Activated CD4-positive, alpha-beta T cell treated with anti-CD3 and anti-CD28 coated beads, Interleukin-2, amount 10 ng/mL, durations not matched to agents 7 days and 5 days (primary cell): ENCODE measurements at regions not wholly inside any gene's neighbourhood (a gene's known extent, or its start where the extent isn't known, plus 50 kb on each side); places are given as distances from the start of the nearest gene placed in this dataset.
"Not testable (repeated sequence)": the region's sequence is repeated elsewhere in the genome, so short reads cannot be mapped to it uniquely, and the experiment has no call there.

Source experiments
- CTCF ChIA-PET: fragments of 350-600 bp; sonication (Branson Sonifier 250); formaldehyde crosslinking; loops from one replicate; lab custom pipeline; 2021; ENCODE audit warnings: antibody characterized with exemption; lab: Charles Lee
- POLR2A ChIA-PET: fragments of 350-600 bp; sonication (Branson Sonifier 250); formaldehyde crosslinking; loops from one replicate; lab custom pipeline; 2021; ENCODE audit warnings: antibody characterized with exemption; lab: Charles Lee
- DNase-seq: peaks from one replicate; pipeline ENCODE4 v3.0.0-alpha.2; 2020
- H3K27ac Mint-ChIP-seq: one replicate; pipeline ENCODE4 v1.8.0; 2021; ENCODE audit warnings: mild to moderate bottlenecking, moderate library complexity, mixed read lengths
- H3K27me3 Mint-ChIP-seq: one replicate; pipeline ENCODE4 v1.8.0; 2021; ENCODE audit warnings: mixed read lengths
- H3K36me3 Mint-ChIP-seq: one replicate; pipeline ENCODE4 v1.8.0; 2021; ENCODE audit warnings: low read depth, mixed read lengths
- H3K4me1 Mint-ChIP-seq: one replicate; pipeline ENCODE4 v1.8.0; 2021; ENCODE audit warnings: mixed read lengths
- H3K4me3 Mint-ChIP-seq: one replicate; pipeline ENCODE4 v1.8.0; 2021; ENCODE audit warnings: mild to moderate bottlenecking, moderate library complexity, mixed read lengths
- H3K9me3 Mint-ChIP-seq: one replicate; pipeline ENCODE4 v1.8.0; 2021; ENCODE audit warnings: mixed read lengths

- H3K4me1 Mint-ChIP-seq, H3K27ac Mint-ChIP-seq, POLR2A ChIA-PET, CTCF ChIA-PET, H3K4me3 Mint-ChIP-seq, DNase-seq, H3K36me3 Mint-ChIP-seq, H3K9me3 Mint-ChIP-seq: not testable (repeated sequence)
- peaks cover 28% of the 10 kb centered on the region for H3K27me3 Mint-ChIP-seq
Measured at GRCh38 chr2:131665716-131666115, 138.0 kb downstream of the CCDC74A start.

DNA sequence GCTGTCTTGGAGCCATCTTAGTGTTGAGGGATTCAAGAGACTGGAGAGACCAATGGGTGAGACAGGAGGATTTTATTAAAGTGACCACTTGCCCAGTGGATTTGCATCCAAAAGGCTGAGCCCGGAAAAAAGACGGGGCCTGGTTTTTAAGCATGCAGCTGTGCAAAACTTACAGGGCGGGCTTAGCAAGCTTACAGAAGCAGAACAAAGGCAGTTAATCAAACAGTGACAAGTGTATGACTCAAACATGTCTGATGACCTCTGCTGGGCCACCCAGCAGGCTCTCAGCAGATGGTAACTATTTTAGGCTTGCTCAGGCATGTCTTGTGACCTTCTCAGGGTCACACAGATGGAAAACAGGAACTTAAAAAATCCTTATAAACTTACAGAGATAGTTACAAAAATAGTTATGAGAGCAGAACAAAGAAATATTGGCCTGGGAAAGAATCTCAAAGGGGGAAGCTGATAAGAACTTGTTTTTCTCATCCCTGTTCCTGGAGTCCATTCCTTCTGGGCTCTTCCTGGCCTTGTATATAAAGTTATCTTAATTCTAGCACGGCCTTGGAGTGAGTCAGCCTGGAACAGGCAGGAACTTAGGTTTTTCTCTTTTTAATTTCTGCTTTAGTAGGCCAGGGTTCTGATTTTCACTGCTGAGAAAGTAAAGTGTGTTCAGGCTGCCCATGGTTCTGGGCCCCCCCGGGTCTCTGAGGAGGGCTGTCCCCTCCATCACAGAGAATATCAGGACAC is 141.3 kb downstream of the CCDC74A start:
- DNase-seq, H3K4me3 Mint-ChIP-seq, CTCF ChIA-PET, H3K36me3 Mint-ChIP-seq, H3K9me3 Mint-ChIP-seq, H3K27ac Mint-ChIP-seq, H3K4me1 Mint-ChIP-seq, POLR2A ChIA-PET: not testable (repeated sequence)
- peaks cover 29% of the 10 kb centered on the region for H3K27me3 Mint-ChIP-seq

GRCh38 chr2:131671841-131672470 is 144.3 kb downstream of the CCDC74A start:
- POLR2A ChIA-PET = interaction anchor here (0.7 kb wide), 1 partner anchor 658 kb away, joined by 3 read pairs; no protein-coding TSS in a partner anchor
- not testable (repeated sequence) for H3K4me3 Mint-ChIP-seq

GRCh38 chr2:131672471-131673399 is 145.0 kb downstream of the CCDC74A start:
- CTCF ChIA-PET = interaction anchor here (0.6 to 2.9 kb wide), 9 partner anchors 9 to 521 kb away, joined by 3 to 11 read pairs (median 4); no protein-coding TSS in a partner anchor
- H3K9me3 Mint-ChIP-seq, H3K36me3 Mint-ChIP-seq, POLR2A ChIA-PET, H3K27ac Mint-ChIP-seq: not testable (repeated sequence)
- Mint-ChIP-seq H3K4me1 (peaks cover 14% of the 10 kb centered on the region), H3K4me3 (peak overlapping the region; percentile 13), H3K27me3 (peaks cover 35% of the 10 kb centered on the region)
- DNase-seq = peak; percentile 62

More at GRCh38 chr2:131671841-131672470, 144.3 kb downstream of the CCDC74A start:
- not testable (repeated sequence) for H3K27ac Mint-ChIP-seq, DNase-seq, H3K9me3 Mint-ChIP-seq, H3K36me3 Mint-ChIP-seq
- Mint-ChIP-seq H3K4me1 (peaks cover 12% of the 10 kb centered on the region), H3K27me3 (peaks cover 34% of the 10 kb centered on the region)
- CTCF ChIA-PET = interaction anchor here (1.3 to 2.9 kb wide), 6 partner anchors 10 to 520 kb away, joined by 4 to 11 read pairs (median 6); no protein-coding TSS in a partner anchor

- peak; percentile 51 for DNase-seq
- Mint-ChIP-seq H3K9me3 (no peaks in the 10 kb centered on the region), H3K36me3 (no peaks in the 10 kb centered on the region), H3K4me3 (no peak overlapping the region), H3K27me3 (peaks cover 37% of the 10 kb centered on the region), H3K27ac (no peak overlapping the region), H3K4me1 (peaks cover 18% of the 10 kb centered on the region)
- POLR2A ChIA-PET = no interaction called here
- CTCF ChIA-PET = interaction anchor here (0.6 to 2.9 kb wide), 8 partner anchors 8 to 571 kb away, joined by 3 to 11 read pairs (median 4); no protein-coding TSS in a partner anchor
Measured at GRCh38 chr2:131673400-131674173, 145.9 kb downstream of the CCDC74A start.

- no peaks in the 10 kb centered on the region for H3K36me3 Mint-ChIP-seq
- no peak overlapping the region for H3K27ac Mint-ChIP-seq
- CTCF ChIA-PET = interaction anchor here (0.6 to 2.9 kb wide), 3 partner anchors 17 to 572 kb away, joined by 3 to 10 read pairs (median 8); no protein-coding TSS in a partner anchor
- no peaks in the 10 kb centered on the region for H3K9me3 Mint-ChIP-seq
- H3K4me3 Mint-ChIP-seq = no peak overlapping the region
- H3K27me3 Mint-ChIP-seq = peaks cover 37% of the 10 kb centered on the region
- DNase-seq = no peak
- POLR2A ChIA-PET = no interaction called here
- H3K4me1 Mint-ChIP-seq = peaks cover 18% of the 10 kb centered on the region
Measured at GRCh38 chr2:131674174-131674507, 146.5 kb downstream of the CCDC74A start.

- POLR2A ChIA-PET = not testable (repeated sequence)
- CTCF ChIA-PET = interaction anchor here (0.6 to 3.2 kb wide), 8 partner anchors 9 to 598 kb away, joined by 3 to 11 read pairs (median 4); partner anchors contain the start of gene MZT2A
Measured at GRCh38 chr2:131681611-131682121, 154.0 kb downstream of the CCDC74A start.

GRCh38 chr2:131682122-131682944 is 154.6 kb downstream of the CCDC74A start:
- Mint-ChIP-seq H3K4me3 (peak overlapping the region; percentile 81), H3K36me3 (peaks cover 6% of the 10 kb centered on the region), H3K27me3 (peaks cover 10% of the 10 kb centered on the region), H3K9me3 (no peaks in the 10 kb centered on the region), H3K4me1 (peaks cover 50% of the 10 kb centered on the region), H3K27ac (peak overlapping the region; percentile 83)
- ChIA-PET CTCF (interaction anchor here (0.6 to 3.2 kb wide), 8 partner anchors 9 to 598 kb away, joined by 3 to 11 read pairs (median 4); partner anchors contain the start of gene MZT2A), POLR2A (no interaction called here)
- peak; percentile 81 for DNase-seq

More at GRCh38 chr2:131681611-131682121, 154.0 kb downstream of the CCDC74A start:
- peaks cover 50% of the 10 kb centered on the region for H3K4me1 Mint-ChIP-seq
- H3K4me3 Mint-ChIP-seq = peak overlapping the region; percentile 81
- peak overlapping the region; percentile 82 for H3K27ac Mint-ChIP-seq
- DNase-seq, H3K9me3 Mint-ChIP-seq, H3K36me3 Mint-ChIP-seq: not testable (repeated sequence)
- peaks cover 15% of the 10 kb centered on the region for H3K27me3 Mint-ChIP-seq

- Mint-ChIP-seq H3K27ac (peak overlapping the region; percentile 83), H3K4me1 (peaks cover 46% of the 10 kb centered on the region), H3K4me3 (peak overlapping the region; percentile 81)
- CTCF ChIA-PET = interaction anchor here (0.6 to 3.2 kb wide), 2 partner anchors 11 to 178 kb away, joined by 4 to 11 read pairs; no protein-coding TSS in a partner anchor
- peak; percentile 21 for DNase-seq
- H3K9me3 Mint-ChIP-seq, H3K27me3 Mint-ChIP-seq, POLR2A ChIA-PET, H3K36me3 Mint-ChIP-seq: not testable (repeated sequence)
Measured at GRCh38 chr2:131682945-131683330, 155.2 kb downstream of the CCDC74A start.

DNA sequence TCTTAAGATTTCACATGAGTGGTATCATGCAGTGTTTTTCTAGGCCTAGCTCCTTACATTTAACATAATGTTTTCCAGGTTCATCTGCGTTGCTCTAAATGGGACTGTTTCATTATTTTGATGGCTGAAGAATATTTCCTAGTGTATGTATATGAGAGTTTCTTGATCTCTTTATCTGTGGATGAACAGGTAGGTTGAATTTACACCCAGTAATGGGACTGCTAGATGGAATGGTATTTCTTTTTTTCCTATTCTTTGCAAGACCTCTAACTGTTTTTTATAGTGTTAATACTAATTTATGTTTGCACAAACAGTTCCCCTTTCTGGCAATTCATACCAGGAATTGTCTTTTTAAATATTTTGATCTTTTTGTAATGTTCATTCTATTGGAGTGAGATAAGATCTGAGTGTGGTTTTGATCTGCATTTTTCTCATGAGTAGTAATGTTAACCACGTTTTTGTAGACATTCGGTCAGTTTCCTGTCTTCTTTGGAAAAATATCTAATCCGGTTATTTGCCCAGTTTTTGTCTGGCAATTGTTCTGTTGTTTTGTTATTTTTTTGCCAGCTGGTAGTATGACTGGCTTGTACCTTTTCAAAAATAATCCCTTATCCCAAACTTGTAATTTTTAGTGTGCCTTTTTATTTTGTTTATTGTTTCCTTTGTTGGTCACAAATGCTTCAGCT is 157.1 kb downstream of the CCDC74A start:
- H3K36me3 Mint-ChIP-seq = peaks cover 16% of the 10 kb centered on the region
- CTCF ChIA-PET = not testable (repeated sequence)

More for the DNA sequence above, 157.1 kb downstream of the CCDC74A start:
- POLR2A ChIA-PET, H3K27ac Mint-ChIP-seq, H3K4me3 Mint-ChIP-seq, DNase-seq, H3K27me3 Mint-ChIP-seq, H3K9me3 Mint-ChIP-seq: not testable (repeated sequence)
- peaks cover 44% of the 10 kb centered on the region for H3K4me1 Mint-ChIP-seq
